ENCODE measurements at regions not wholly inside any gene's neighbourhood (a gene's known extent, or its start where the extent isn't known, plus 50 kb on each side); places are given as distances from the start of the nearest gene placed in this dataset.
A peak's percentile ranks its signal among the peaks of the same experiment; 100 is the strongest.

DNA sequence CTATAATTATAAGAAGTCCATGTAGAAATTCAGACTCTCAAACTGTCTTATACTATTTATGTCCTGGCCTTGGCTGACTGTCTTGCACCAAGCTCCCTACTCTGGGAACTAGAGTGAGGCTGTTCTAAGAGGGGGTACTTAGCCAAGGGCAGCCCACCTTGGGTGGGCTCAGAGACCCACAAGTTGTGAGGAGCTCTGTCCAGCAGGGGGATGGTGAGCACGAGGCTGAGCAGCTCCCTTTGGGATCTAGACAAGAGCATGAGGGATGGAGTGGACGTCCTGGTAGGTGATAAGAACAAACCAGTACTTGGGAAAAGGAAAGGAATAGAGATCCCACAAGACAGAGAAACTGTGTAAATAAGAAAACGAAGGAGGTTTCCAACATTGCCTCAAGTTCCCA, 127.1 kb upstream of the SLC44A3 start:
- peaks cover 0 to 3% of the 10 kb centered on the region in 2 donors for H3K4me1 ChIP-seq
- DNase-seq, result no peak
- H3K9me3 ChIP-seq, result no peaks in the 10 kb centered on the region
- no peaks in the 10 kb centered on the region for H3K36me3 ChIP-seq
- no peaks in the 10 kb centered on the region for H3K27me3 ChIP-seq
- intact Hi-C loops (cut with DNase I), result no loop called here
- WGBS, 2 donors, result 79 to 82% methylated on average over 3 of the region's 3 CpGs
- no peak overlapping the region for H3K27ac ChIP-seq
- TF ChIP-seq, protein P1, sequence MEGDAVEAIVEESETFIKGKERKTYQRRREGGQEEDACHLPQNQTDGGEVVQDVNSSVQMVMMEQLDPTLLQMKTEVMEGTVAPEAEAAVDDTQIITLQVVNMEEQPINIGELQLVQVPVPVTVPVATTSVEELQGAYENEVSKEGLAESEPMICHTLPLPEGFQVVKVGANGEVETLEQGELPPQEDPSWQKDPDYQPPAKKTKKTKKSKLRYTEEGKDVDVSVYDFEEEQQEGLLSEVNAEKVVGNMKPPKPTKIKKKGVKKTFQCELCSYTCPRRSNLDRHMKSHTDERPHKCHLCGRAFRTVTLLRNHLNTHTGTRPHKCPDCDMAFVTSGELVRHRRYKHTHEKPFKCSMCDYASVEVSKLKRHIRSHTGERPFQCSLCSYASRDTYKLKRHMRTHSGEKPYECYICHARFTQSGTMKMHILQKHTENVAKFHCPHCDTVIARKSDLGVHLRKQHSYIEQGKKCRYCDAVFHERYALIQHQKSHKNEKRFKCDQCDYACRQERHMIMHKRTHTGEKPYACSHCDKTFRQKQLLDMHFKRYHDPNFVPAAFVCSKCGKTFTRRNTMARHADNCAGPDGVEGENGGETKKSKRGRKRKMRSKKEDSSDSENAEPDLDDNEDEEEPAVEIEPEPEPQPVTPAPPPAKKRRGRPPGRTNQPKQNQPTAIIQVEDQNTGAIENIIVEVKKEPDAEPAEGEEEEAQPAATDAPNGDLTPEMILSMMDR (IDR thresholded peaks at IDR 0.05), result no peak
- TF ChIP-seq POLR2A (IDR thresholded peaks at IDR 0.05), result no peak
- no peak overlapping the region for H3K4me3 ChIP-seq (replicated peaks in 1 of 3)

- no peaks in the 10 kb centered on the region for H3K27me3 ChIP-seq
- no peak for DNase-seq
- intact Hi-C loops (cut with DNase I), result no loop called here
- H3K27ac ChIP-seq, result peak overlapping the region in 1 of 3 donors; percentile 40
- H3K4me1 ChIP-seq, result peaks cover 0 to 3% of the 10 kb centered on the region in 2 donors
- TF ChIP-seq, protein P1 (IDR thresholded peaks at IDR 0.05), result no peak
- TF ChIP-seq POLR2A (IDR thresholded peaks at IDR 0.05), result no peak
- no peak overlapping the region for H3K4me3 ChIP-seq (replicated peaks in 1 of 3)
- no peaks in the 10 kb centered on the region for H3K9me3 ChIP-seq
- H3K36me3 ChIP-seq, result no peaks in the 10 kb centered on the region
- WGBS, 2 donors, result 68 to 77% methylated on average over 3 of the region's 3 CpGs
Measured at GRCh38 chr1:94688646-94689045, 131.5 kb upstream of the SLC44A3 start.

DNA sequence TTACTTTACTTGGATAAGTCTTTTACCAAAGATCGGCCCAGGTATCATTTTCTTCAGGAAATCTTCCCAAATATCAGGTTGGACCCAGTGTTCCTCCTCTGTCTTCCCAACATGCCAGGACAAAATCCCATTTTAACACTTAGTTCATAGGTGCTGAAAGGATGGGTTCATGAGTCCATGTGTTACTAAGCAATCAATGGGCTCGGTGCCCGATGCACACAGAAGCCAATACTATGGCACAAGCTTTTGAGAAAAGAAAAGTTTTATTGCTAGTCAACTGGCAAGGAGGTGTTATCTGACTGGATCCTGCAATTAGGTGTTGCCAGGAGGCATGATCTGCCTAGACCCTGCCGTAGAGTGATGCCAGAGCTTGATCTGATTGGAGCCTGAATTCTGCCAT, 133.3 kb upstream of the SLC44A3 start:
- peaks cover 0 to 3% of the 10 kb centered on the region in 2 donors for H3K4me1 ChIP-seq
- no peak overlapping the region for H3K27ac ChIP-seq
- no peak for DNase-seq
- 96 to 98% methylated on average over 4 of the region's 4 CpGs for WGBS, 2 donors
- no peak overlapping the region for H3K4me3 ChIP-seq (replicated peaks in 1 of 3)
- no peaks in the 10 kb centered on the region for H3K36me3 ChIP-seq
- intact Hi-C loops (cut with DNase I), result no loop called here
- H3K9me3 ChIP-seq, result no peaks in the 10 kb centered on the region
- TF ChIP-seq, protein P1 (IDR thresholded peaks at IDR 0.05), result no peak
- TF ChIP-seq POLR2A (IDR thresholded peaks at IDR 0.05), result no peak
- H3K27me3 ChIP-seq, result no peaks in the 10 kb centered on the region

- H3K4me1 ChIP-seq, result no peaks in the 10 kb centered on the region
- 72 to 89% methylated on average over 7 of the region's 7 CpGs for WGBS, 2 donors
- no peak for TF ChIP-seq POLR2A (IDR thresholded peaks at IDR 0.05)
- TF ChIP-seq, protein P1 (IDR thresholded peaks at IDR 0.05), result no peak
- no peaks in the 10 kb centered on the region for H3K27me3 ChIP-seq
- H3K4me3 ChIP-seq (replicated peaks in 1 of 3), result no peak overlapping the region
- no peak for DNase-seq
- H3K9me3 ChIP-seq, result no peaks in the 10 kb centered on the region
- no peak overlapping the region for H3K27ac ChIP-seq
- intact Hi-C loops (cut with DNase I), result no loop called here
- no peaks in the 10 kb centered on the region for H3K36me3 ChIP-seq
Measured at GRCh38 chr1:94684690-94685250, 135.4 kb upstream of the SLC44A3 start.

DNA sequence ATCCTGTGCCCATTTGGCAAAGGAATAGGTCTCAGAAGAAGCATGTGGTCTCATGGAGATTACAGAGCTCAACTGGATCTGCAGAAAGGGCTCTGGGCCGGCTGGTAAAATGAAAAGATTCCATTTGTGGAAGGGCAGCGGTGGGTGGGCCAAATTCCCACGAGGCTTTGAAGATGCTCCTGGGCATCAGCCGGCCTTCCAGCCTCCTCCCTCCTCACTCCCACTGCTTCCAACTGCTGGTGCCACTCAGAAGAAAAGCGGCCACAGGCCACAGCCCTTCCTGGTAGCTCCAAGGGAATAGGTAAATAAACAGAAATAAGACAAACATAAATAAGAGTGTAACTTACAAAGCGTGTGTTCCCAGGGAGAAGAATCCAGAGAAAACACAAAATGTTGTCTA, 136.3 kb upstream of the SLC44A3 start:
- no peak overlapping the region for H3K27ac ChIP-seq
- H3K4me3 ChIP-seq (replicated peaks in 1 of 3), result no peak overlapping the region
- no peak for TF ChIP-seq POLR2A (IDR thresholded peaks at IDR 0.05)
- TF ChIP-seq, protein P1 (IDR thresholded peaks at IDR 0.05), result no peak
- H3K27me3 ChIP-seq, result no peaks in the 10 kb centered on the region
- H3K36me3 ChIP-seq, result no peaks in the 10 kb centered on the region
- H3K9me3 ChIP-seq, result no peaks in the 10 kb centered on the region
- intact Hi-C loops (cut with DNase I), result no loop called here
- 68 to 71% methylated on average over 6 of the region's 6 CpGs for WGBS, 2 donors
- DNase-seq, result no peak
- no peaks in the 10 kb centered on the region for H3K4me1 ChIP-seq

Data from thyroid gland (tissue), 4 donors.